ENCODE measurements at regions not wholly inside any gene's neighbourhood (a gene's known extent, or its start where the extent isn't known, plus 50 kb on each side); places are given as distances from the start of the nearest gene placed in this dataset.

DNA sequence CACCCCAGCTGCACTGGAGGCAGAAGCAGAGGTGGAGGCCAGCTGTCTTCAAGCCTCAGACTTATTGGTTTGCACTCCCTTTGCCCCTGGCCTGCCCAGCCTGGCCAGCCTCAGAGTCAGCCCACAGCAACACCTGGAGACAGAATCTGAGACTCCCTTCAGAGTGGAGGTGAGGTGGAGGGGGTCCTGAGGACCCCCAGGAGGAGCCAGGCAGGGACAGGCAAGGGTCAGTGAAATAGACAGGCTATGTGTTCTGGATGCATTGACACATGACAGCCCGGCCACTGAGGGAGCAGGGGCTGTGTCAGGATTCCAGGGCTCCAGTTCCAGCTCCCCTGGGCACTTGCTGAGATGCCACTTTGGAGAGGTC lies 309.7 kb downstream of the MYCN start:
- no peaks in the 10 kb centered on the region for H3K36me3 ChIP-seq (ENCODE audit: control insufficient read depth in 2 of 2, insufficient read depth in 1 of 2, low read length in 2 of 2)
- TF ChIP-seq SALL2 (tag by site-specific recombination; IDR thresholded peaks at IDR 0.05; ENCODE audit: borderline replicate concordance) (no peak), OSR2 (tag by site-specific recombination; IDR thresholded peaks at IDR 0.05) (no peak), SP7 (tag by site-specific recombination; IDR thresholded peaks at IDR 0.05) (no peak), ZNF571 (tag by site-specific recombination; IDR thresholded peaks at IDR 0.05) (no peak), ZBTB49 (tag by site-specific recombination; IDR thresholded peaks at IDR 0.05; ENCODE audit: low read depth) (no peak), ZNF18 (tag by site-specific recombination; IDR thresholded peaks at IDR 0.05) (no peak)
- no peaks in the 10 kb centered on the region for H3K9me3 ChIP-seq (ENCODE audit: control insufficient read depth, insufficient read depth, low read depth, low read length)
- no peak overlapping the region for H3K4me3 ChIP-seq (ENCODE audit: low read depth, low read length)
- no peak overlapping the region for H3K27ac ChIP-seq (ENCODE audit: extremely low read depth, low read depth, low read length)
- ChIA-PET CTCF (interaction anchor here (2.6 kb wide), 1 partner anchor 310 kb away, joined by 8 read pairs; the partner anchor contains the start of gene MYCN), POLR2A (no interaction called here)
- H3K4me1 ChIP-seq (ENCODE audit: control insufficient read depth, insufficient read depth, low read length): no peaks in the 10 kb centered on the region

DNA sequence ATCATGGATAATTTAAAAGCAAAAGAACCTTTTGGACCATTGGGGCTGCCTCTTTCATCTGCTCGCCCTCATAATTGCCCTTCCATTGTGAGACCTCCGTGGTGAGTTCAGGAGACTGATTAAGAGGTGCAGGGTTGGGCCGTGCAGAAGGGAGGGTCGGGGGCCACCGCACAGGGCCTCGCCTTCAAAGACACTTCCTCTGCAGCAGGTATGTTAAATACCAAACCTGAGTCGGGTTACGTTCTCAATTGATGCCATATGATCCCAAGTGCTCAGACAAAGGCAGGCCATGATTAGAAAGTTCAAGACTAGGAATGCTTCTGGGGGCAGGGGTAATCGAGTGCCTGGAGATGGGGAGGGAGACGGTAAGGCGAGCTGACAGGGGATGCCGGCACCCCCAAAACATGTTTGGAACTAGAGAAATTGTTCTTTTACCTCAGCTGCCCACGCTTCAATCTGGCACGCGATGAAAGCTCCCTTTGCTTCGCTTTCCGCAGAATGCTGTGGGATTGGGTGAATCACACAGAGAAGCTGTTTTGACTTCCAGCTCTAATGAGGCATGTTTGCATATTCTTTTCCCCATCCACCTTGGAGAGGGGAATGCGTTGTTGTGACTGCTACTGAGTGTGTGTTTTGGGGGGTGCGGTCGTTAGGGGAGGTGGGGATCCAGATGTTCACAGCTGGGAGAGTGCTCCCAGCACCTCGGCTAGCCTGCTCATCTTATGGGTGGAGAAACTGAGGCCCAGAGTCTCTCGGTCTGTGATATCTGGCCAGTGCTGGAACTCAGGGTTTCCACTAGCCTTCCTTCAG lies 309.1 kb downstream of the MYCN start:
- H3K9me3 ChIP-seq (ENCODE audit: control insufficient read depth, insufficient read depth, low read depth, low read length): no peaks in the 10 kb centered on the region
- H3K4me1 ChIP-seq (ENCODE audit: control insufficient read depth, insufficient read depth, low read length): no peaks in the 10 kb centered on the region
- H3K4me3 ChIP-seq (ENCODE audit: low read depth, low read length): no peak overlapping the region
- H3K27ac ChIP-seq (ENCODE audit: extremely low read depth, low read depth, low read length): no peak overlapping the region
- ChIA-PET CTCF (interaction anchor here (2.6 kb wide), 1 partner anchor 309 kb away, joined by 8 read pairs; the partner anchor contains the start of gene MYCN), POLR2A (no interaction called here)
- TF ChIP-seq RBAK (tag by site-specific recombination; IDR thresholded peaks at IDR 0.05): no peak
- TF ChIP-seq, protein P1, sequence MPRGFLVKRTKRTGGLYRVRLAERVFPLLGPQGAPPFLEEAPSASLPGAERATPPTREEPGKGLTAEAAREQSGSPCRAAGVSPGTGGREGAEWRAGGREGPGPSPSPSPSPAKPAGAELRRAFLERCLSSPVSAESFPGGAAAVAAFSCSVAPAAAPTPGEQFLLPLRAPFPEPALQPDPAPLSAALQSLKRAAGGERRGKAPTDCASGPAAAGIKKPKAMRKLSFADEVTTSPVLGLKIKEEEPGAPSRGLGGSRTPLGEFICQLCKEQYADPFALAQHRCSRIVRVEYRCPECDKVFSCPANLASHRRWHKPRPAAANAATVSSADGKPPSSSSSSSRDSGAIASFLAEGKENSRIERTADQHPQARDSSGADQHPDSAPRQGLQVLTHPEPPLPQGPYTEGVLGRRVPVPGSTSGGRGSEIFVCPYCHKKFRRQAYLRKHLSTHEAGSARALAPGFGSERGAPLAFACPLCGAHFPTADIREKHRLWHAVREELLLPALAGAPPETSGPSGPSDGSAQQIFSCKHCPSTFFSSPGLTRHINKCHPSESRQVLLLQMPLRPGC (tag by site-specific recombination; IDR thresholded peaks at IDR 0.05): no peak
- TF ChIP-seq ZNF555 (tag by site-specific recombination; conservative IDR thresholded peaks at IDR 0.05): no peak
- TF ChIP-seq, protein P2, sequence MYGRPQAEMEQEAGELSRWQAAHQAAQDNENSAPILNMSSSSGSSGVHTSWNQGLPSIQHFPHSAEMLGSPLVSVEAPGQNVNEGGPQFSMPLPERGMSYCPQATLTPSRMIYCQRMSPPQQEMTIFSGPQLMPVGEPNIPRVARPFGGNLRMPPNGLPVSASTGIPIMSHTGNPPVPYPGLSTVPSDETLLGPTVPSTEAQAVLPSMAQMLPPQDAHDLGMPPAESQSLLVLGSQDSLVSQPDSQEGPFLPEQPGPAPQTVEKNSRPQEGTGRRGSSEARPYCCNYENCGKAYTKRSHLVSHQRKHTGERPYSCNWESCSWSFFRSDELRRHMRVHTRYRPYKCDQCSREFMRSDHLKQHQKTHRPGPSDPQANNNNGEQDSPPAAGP (tag by site-specific recombination; IDR thresholded peaks at IDR 0.05): no peak
- TF ChIP-seq, protein P3, sequence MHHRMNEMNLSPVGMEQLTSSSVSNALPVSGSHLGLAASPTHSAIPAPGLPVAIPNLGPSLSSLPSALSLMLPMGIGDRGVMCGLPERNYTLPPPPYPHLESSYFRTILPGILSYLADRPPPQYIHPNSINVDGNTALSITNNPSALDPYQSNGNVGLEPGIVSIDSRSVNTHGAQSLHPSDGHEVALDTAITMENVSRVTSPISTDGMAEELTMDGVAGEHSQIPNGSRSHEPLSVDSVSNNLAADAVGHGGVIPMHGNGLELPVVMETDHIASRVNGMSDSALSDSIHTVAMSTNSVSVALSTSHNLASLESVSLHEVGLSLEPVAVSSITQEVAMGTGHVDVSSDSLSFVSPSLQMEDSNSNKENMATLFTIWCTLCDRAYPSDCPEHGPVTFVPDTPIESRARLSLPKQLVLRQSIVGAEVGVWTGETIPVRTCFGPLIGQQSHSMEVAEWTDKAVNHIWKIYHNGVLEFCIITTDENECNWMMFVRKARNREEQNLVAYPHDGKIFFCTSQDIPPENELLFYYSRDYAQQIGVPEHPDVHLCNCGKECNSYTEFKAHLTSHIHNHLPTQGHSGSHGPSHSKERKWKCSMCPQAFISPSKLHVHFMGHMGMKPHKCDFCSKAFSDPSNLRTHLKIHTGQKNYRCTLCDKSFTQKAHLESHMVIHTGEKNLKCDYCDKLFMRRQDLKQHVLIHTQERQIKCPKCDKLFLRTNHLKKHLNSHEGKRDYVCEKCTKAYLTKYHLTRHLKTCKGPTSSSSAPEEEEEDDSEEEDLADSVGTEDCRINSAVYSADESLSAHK (tag by site-specific recombination; IDR thresholded peaks at IDR 0.05): no peak
- TF ChIP-seq ZNF561 (tag by site-specific recombination; IDR thresholded peaks at IDR 0.05; ENCODE audit: borderline replicate concordance): no peak
- no peak for TF ChIP-seq SP7 (tag by site-specific recombination; IDR thresholded peaks at IDR 0.05)
- no peak for TF ChIP-seq ZNF184 (tag by site-specific recombination; IDR thresholded peaks at IDR 0.05)
- TF ChIP-seq WT1 (tag by site-specific recombination; IDR thresholded peaks at IDR 0.05): no peak
- TF ChIP-seq ZNF138 (tag by site-specific recombination; IDR thresholded peaks at IDR 0.05; ENCODE audit: borderline replicate concordance): no peak
- TF ChIP-seq ZNF416 (tag by site-specific recombination; IDR thresholded peaks at IDR 0.05): no peak
- H3K36me3 ChIP-seq (ENCODE audit: control insufficient read depth in 2 of 2, insufficient read depth in 1 of 2, low read length in 2 of 2): no peaks in the 10 kb centered on the region
